Neural progenitor cell (in vitro differentiated cells): ENCODE measurements at regions not wholly inside any gene's neighbourhood (a gene's known extent, or its start where the extent isn't known, plus 50 kb on each side); places are given as distances from the start of the nearest gene placed in this dataset.

Source experiments
- DNase-seq: peaks from one replicate; pipeline ENCODE4 v3.0.0-alpha.2; 2016; ENCODE audit warnings: low spot score
- H2AFZ ChIP-seq: fragments of 200-600 bp; sonication (generic); replicated peaks from 2 replicates; pipeline ENCODE4 v1.6.1; 2016; ENCODE audit warnings: antibody characterized with exemption
- H3F3A ChIP-seq: fragments of 200-600 bp; sonication (generic); 2 replicates; pipeline ENCODE4 v1.6.1; 2016; ENCODE audit warnings: antibody characterized with exemption, low read depth
- H3K27ac ChIP-seq: fragments of 200-600 bp; sonication (generic); 2 replicates; pipeline ENCODE4 v1.5.1; 2016; ENCODE audit warnings: mild to moderate bottlenecking
- H3K27me3 ChIP-seq: fragments of 200-600 bp; sonication (generic); 2 replicates; pipeline ENCODE4 v1.6.1; 2016; ENCODE audit warnings: mild to moderate bottlenecking, moderate library complexity
- H3K36me3 ChIP-seq: fragments of 200-600 bp; sonication (generic); 2 replicates; pipeline ENCODE4 v1.5.1; 2016
- H3K4me1 ChIP-seq: fragments of 200-600 bp; sonication (generic); 2 replicates; pipeline ENCODE4 v1.6.1; 2016; ENCODE audit warnings: mixed run types
- H3K4me2 ChIP-seq: fragments of 200-600 bp; sonication (generic); 2 replicates; pipeline ENCODE4 v1.6.1; 2016
- H3K4me3 ChIP-seq: fragments of 200-600 bp; sonication (generic); 2 replicates; pipeline ENCODE4 v1.5.1; 2016
- H3K79me2 ChIP-seq: fragments of 200-600 bp; sonication (generic); 2 replicates; pipeline ENCODE4 v1.6.1; 2016; ENCODE audit warnings: low read depth
- H3K9ac ChIP-seq: fragments of 200-600 bp; sonication (generic); 2 replicates; pipeline ENCODE4 v1.6.1; 2016
- H3K9me3 ChIP-seq: fragments of 200-600 bp; sonication (generic); 2 replicates; pipeline ENCODE4 v1.5.1; 2016; ENCODE audit warnings: low read depth
- H4K20me1 ChIP-seq: fragments of 200-600 bp; sonication (generic); 2 replicates; pipeline ENCODE4 v1.6.1; 2016; ENCODE audit warnings: low read depth
- H3K27ac Mint-ChIP-seq: 3 replicates; pipeline ENCODE4 v1.8.0; 2021; ENCODE audit warnings: mixed read lengths
- H3K27me3 Mint-ChIP-seq: 2 replicates; pipeline ENCODE4 v1.8.0; 2022; ENCODE audit warnings: low read depth, mild to moderate bottlenecking, inconsistent platforms, moderate library complexity, mixed read lengths; ENCODE audit not compliant: insufficient read depth
- H3K36me3 Mint-ChIP-seq: 3 replicates; pipeline ENCODE4 v1.8.0; 2021; ENCODE audit warnings: mixed read lengths
- H3K4me1 Mint-ChIP-seq: 3 replicates; pipeline ENCODE4 v1.8.0; 2021; ENCODE audit warnings: mixed read lengths
- H3K4me3 Mint-ChIP-seq: 3 replicates; pipeline ENCODE4 v1.8.0; 2021; ENCODE audit warnings: mild to moderate bottlenecking, moderate library complexity, mixed read lengths
- H3K9me3 Mint-ChIP-seq: 3 replicates; pipeline ENCODE4 v1.8.0; 2020; ENCODE audit warnings: mixed read lengths
- EZH2 ChIP-seq: fragments of 200-600 bp; sonication (generic); IDR thresholded peaks from 2 replicates; pipeline ENCODE4 v1.6.1; 2017; ENCODE audit warnings: antibody characterized with exemption, mild to moderate bottlenecking, moderate library complexity
- EZH2phosphoT487 ChIP-seq: fragments of 200-600 bp; sonication (generic); IDR thresholded peaks from 2 replicates; pipeline ENCODE4 v1.6.1; 2017; ENCODE audit warnings: antibody characterized with exemption
- TF ChIP-seq, protein P1 (sequence below): fragments of 200-600 bp; sonication (generic); IDR thresholded peaks from 2 replicates; pipeline ENCODE4 v1.5.1; 2017; ENCODE audit warnings: antibody characterized with exemption, mild to moderate bottlenecking

DNA sequence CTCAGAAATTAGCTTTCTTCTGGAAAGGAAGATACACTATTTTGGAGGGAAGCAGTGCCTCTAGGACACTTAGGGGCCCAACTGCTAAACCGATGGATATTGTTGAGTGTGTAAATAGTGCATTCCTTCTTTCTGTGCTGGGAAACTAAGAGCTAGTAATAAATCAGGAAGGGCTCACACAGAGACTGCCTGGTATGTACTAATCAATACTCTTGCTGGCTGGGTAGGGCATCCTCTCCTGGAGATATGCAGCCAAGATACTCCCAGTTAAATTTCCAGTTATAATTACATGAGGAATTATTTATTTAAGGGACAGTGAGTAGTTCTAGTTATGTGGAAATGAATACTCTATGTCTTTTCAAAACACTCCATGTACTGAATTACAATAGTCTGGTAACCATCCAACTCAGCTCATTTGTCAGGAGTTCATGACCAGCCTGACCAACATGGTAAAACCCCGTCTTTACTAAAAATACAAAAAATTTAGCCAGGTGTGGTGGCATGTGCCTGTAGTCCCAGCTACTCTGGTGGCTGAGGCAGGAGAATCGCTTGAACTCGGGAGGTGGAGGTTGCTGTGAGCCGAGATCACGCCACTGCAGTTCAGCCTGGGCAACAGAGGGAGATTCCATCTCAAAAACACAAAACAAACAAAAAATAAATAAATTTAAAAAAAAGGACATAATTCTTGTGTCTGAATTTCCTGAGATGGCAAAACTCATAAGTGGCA is 100.0 kb downstream of the OR2B2 start:
- no peak for TF ChIP-seq EZH2
- TF ChIP-seq, protein P1, sequence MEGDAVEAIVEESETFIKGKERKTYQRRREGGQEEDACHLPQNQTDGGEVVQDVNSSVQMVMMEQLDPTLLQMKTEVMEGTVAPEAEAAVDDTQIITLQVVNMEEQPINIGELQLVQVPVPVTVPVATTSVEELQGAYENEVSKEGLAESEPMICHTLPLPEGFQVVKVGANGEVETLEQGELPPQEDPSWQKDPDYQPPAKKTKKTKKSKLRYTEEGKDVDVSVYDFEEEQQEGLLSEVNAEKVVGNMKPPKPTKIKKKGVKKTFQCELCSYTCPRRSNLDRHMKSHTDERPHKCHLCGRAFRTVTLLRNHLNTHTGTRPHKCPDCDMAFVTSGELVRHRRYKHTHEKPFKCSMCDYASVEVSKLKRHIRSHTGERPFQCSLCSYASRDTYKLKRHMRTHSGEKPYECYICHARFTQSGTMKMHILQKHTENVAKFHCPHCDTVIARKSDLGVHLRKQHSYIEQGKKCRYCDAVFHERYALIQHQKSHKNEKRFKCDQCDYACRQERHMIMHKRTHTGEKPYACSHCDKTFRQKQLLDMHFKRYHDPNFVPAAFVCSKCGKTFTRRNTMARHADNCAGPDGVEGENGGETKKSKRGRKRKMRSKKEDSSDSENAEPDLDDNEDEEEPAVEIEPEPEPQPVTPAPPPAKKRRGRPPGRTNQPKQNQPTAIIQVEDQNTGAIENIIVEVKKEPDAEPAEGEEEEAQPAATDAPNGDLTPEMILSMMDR: no peak
- no peak for TF ChIP-seq EZH2phosphoT487

DNA sequence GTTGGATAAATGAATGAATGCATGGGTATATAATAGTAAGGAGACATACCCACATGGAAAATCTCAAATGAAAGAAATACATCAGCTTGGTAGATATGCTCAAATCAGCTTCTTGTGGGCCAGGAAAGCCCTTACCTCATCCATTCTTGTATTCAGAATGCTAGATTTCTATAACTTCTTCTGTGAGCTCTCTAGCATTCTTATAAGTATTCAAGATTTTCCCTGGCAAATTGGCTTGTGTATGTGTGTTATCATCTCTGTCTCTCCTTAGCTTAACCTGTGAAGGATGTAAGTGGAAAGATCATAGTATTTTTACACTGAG is 100.8 kb downstream of the OR2B2 start:
- peak overlapping the region; percentile 57 for H3K9ac ChIP-seq

More for the DNA sequence above, 100.0 kb downstream of the OR2B2 start:
- Histone ChIP-seq H3K27me3 (no peaks in the 10 kb centered on the region), H3K4me2 (peak overlapping the region; percentile 84), H3F3A (peaks cover 82% of the 10 kb centered on the region), H3K4me1 (peaks cover 33% of the 10 kb centered on the region), H4K20me1 (peaks cover 6% of the 10 kb centered on the region), H3K27ac (peak overlapping the region; percentile 47), H3K9ac (no peak overlapping the region), H3K36me3 (no peaks in the 10 kb centered on the region), H3K79me2 (peaks cover 32% of the 10 kb centered on the region), H2AFZ (no peak overlapping the region), H3K9me3 (no peaks in the 10 kb centered on the region), H3K4me3 (peak overlapping the region; percentile 68)
- DNase-seq: no peak
- Mint-ChIP-seq H3K4me1 (peaks cover 54% of the 10 kb centered on the region), H3K27me3 (peaks cover 2% of the 10 kb centered on the region), H3K9me3 (no peaks in the 10 kb centered on the region), H3K27ac (peak overlapping the region; percentile 93), H3K36me3 (no peaks in the 10 kb centered on the region), H3K4me3 (peak overlapping the region; percentile 64)

DNA sequence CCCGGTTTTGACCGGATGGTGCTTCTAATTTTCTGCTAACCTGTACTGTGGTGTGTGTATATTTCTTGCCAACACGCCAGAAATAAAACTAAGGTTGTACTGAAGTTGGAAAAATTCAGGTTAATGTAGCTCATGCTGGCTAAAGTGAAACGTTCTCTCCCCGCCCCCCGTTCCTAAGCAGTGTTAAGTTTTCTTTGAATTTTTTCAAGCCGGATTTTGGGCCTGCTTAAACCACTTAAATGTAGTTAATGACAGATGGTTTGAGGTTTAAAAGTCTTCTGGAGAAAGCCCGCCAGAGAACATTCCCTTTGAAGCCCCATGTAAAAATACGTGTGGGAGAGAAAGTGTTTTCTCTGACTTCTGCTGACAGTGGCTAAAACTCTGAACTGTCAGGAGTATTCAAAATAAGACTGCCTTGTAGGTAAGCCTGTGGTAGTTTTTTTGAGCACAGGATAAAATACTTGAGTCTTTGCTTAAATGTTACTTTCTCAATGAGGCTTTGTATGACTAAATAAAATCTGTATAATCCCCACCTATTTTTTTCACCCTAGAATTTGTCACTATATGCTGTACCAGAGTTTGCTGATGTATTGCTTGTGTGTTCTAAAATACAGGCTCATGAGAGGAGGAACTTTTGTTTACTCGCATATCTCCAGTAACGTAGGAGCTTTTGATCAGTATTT is 101.3 kb downstream of the OR2B2 start:
- Histone ChIP-seq H3K4me3 (peak overlapping the region; percentile 68), H3K79me2 (peaks cover 32% of the 10 kb centered on the region), H3K4me1 (peaks cover 45% of the 10 kb centered on the region), H2AFZ (no peak overlapping the region), H3K9me3 (no peaks in the 10 kb centered on the region), H3K36me3 (no peaks in the 10 kb centered on the region), H3K4me2 (peak overlapping the region; percentile 84), H3K27me3 (no peaks in the 10 kb centered on the region), H3F3A (peaks cover 89% of the 10 kb centered on the region), H4K20me1 (peaks cover 6% of the 10 kb centered on the region), H3K9ac (peak overlapping the region; percentile 57), H3K27ac (peak overlapping the region; percentile 47)
- Mint-ChIP-seq H3K27ac (peak overlapping the region; percentile 86), H3K36me3 (no peaks in the 10 kb centered on the region), H3K9me3 (no peaks in the 10 kb centered on the region), H3K4me3 (peak overlapping the region; percentile 96), H3K4me1 (peaks cover 50% of the 10 kb centered on the region), H3K27me3 (peaks cover 2% of the 10 kb centered on the region)
- TF ChIP-seq EZH2phosphoT487 (no peak), EZH2 (no peak)
- TF ChIP-seq, protein P1: no peak
- DNase-seq: no peak

More for the DNA sequence above, 100.8 kb downstream of the OR2B2 start:
- H3K27ac ChIP-seq: peak overlapping the region; percentile 47
- H3K4me3 ChIP-seq: peak overlapping the region; percentile 68
- no peaks in the 10 kb centered on the region for H3K9me3 ChIP-seq
- no peak for DNase-seq
- H3K9me3 Mint-ChIP-seq: no peaks in the 10 kb centered on the region
- H3F3A ChIP-seq: peaks cover 89% of the 10 kb centered on the region
- H3K36me3 Mint-ChIP-seq: no peaks in the 10 kb centered on the region
- H3K4me2 ChIP-seq: peak overlapping the region; percentile 84
- H3K79me2 ChIP-seq: peaks cover 32% of the 10 kb centered on the region
- H3K4me3 Mint-ChIP-seq: peak overlapping the region; percentile 96
- no peaks in the 10 kb centered on the region for H3K27me3 ChIP-seq
- peak overlapping the region; percentile 86 for H3K27ac Mint-ChIP-seq
- no peaks in the 10 kb centered on the region for H3K36me3 ChIP-seq
- H3K27me3 Mint-ChIP-seq: peaks cover 2% of the 10 kb centered on the region
- TF ChIP-seq EZH2: no peak
- TF ChIP-seq, protein P1: no peak
- no peak for TF ChIP-seq EZH2phosphoT487
- no peak overlapping the region for H2AFZ ChIP-seq
- peaks cover 52% of the 10 kb centered on the region for H3K4me1 Mint-ChIP-seq
- H4K20me1 ChIP-seq: peaks cover 6% of the 10 kb centered on the region
- H3K4me1 ChIP-seq: peaks cover 40% of the 10 kb centered on the region
